Common myeloid progenitor, CD34-positive (primary cell): ENCODE measurements at regions not wholly inside any gene's neighbourhood (a gene's known extent, or its start where the extent isn't known, plus 50 kb on each side); places are given as distances from the start of the nearest gene placed in this dataset.

Experiments used
- CTCF ChIA-PET: fragments of 350-600 bp; sonication (Branson Sonifier 250); formaldehyde crosslinking; loops from one replicate; lab custom pipeline; 2021; ENCODE audit warnings: antibody characterized with exemption; lab: Charles Lee
- POLR2A ChIA-PET: fragments of 350-600 bp; sonication (Branson Sonifier 250); formaldehyde crosslinking; loops from one replicate; lab custom pipeline; 2021; ENCODE audit warnings: antibody characterized with exemption; lab: Charles Lee
- DNase-seq, 3 donors: peaks; one replicate each; pipeline versions ENCODE4 v3.0.0 to v3.0.0-alpha.2; 2013
- H3K27ac ChIP-seq, 2 experiments: 1 replicate in 1 of 2; 2 replicates in 1 of 2; pipeline ENCODE4 v1.7.0; 2013; ENCODE audit warnings: inconsistent platforms in 2 of 2, low read length in 2 of 2, mild to moderate bottlenecking in 2 of 2, low read depth in 1 of 2, moderate library complexity in 1 of 2; ENCODE audit not compliant: severe bottlenecking in 2 of 2, insufficient read depth in 1 of 2, poor library complexity in 1 of 2
- H3K27me3 ChIP-seq, 5 experiments: replicated peaks in 2 of 5; 1 replicate in 3 of 5; 2 replicates in 2 of 5; pipeline versions ENCODE4 v1.6.1 to v1.7.0; 2013; ENCODE audit warnings: low read length in 4 of 5, mild to moderate bottlenecking in 2 of 5, moderate library complexity in 2 of 5, inconsistent platforms in 1 of 5; ENCODE audit not compliant: insufficient read depth in 5 of 5, control insufficient read depth in 4 of 5
- H3K36me3 ChIP-seq, 4 experiments: 1 replicate in 2 of 4; 2 replicates in 2 of 4; pipeline versions ENCODE4 v1.6.1 to v1.7.0; 2013; ENCODE audit warnings: low read length in 3 of 4, control low read depth in 1 of 4, mild to moderate bottlenecking in 1 of 4; ENCODE audit not compliant: control insufficient read depth in 4 of 4, insufficient read depth in 4 of 4
- H3K4me1 ChIP-seq, 4 experiments: 1 replicate in 3 of 4; 2 replicates in 1 of 4; pipeline versions ENCODE4 v1.6.1 to v1.7.1; 2013; ENCODE audit warnings: low read length in 3 of 4, mild to moderate bottlenecking in 3 of 4, control low read depth in 1 of 4, inconsistent platforms in 1 of 4, moderate library complexity in 1 of 4; ENCODE audit not compliant: control insufficient read depth in 4 of 4, insufficient read depth in 4 of 4; ENCODE audit errors: control extremely low read depth in 1 of 4
- H3K4me3 ChIP-seq, 7 experiments: 1 replicate in 4 of 7; 2 replicates in 3 of 7; pipeline versions ENCODE4 v1.5.1 to v1.7.0; 2013; ENCODE audit warnings: mild to moderate bottlenecking in 7 of 7, low read length in 6 of 7, moderate library complexity in 6 of 7, inconsistent platforms in 2 of 7, low read depth in 2 of 7, control low read depth in 1 of 7; ENCODE audit not compliant: insufficient read depth in 4 of 7, control insufficient read depth in 1 of 7; ENCODE audit errors: extremely low read depth in 1 of 7
- H3K9me3 ChIP-seq, 5 experiments: 1 replicate in 4 of 5; 2 replicates in 1 of 5; pipeline versions ENCODE4 v1.6.1 to v1.7.1; 2013; ENCODE audit warnings: low read length in 4 of 5, mild to moderate bottlenecking in 2 of 5, inconsistent platforms in 1 of 5, low read depth in 1 of 5, moderate library complexity in 1 of 5; ENCODE audit not compliant: control insufficient read depth in 4 of 5, insufficient read depth in 2 of 5; ENCODE audit errors: control extremely low read depth in 1 of 5
- WGBS: methylation state at CpG from one replicate; pipeline ENCODE4 v1.1.5; 2013; ENCODE audit not compliant: insufficient coverage; 5-methylcytosine and 5-hydroxymethylcytosine counted together

DNA sequence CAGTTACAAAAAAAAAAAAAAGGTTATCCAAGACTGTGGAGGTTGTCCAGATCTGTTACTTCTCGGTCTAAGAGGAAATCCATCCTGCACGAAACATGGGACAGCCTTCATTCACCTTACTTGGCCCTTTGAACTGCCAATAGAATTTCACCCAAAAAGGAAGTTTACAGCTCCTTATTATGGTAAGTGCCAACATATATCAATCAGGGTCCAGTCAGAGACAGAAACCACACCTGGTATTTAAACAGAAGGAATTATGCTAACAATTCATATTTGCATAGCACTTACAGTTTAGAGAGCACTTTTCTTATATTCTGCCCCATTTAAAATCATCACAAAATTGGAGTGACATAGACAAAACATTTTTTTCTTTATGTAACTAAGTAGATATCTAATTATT is 93.6 kb upstream of the PTPN3 start:
- ChIA-PET CTCF (no interaction called here), POLR2A (interaction anchor here (0.7 kb wide), 1 partner anchor 251 kb away, joined by 3 read pairs; no protein-coding TSS in a partner anchor)
- H3K27ac ChIP-seq = no peak overlapping the region
- peaks cover 0 to 8% (median 2%) of the 10 kb centered on the region in 5 experiments for H3K27me3 ChIP-seq
- H3K4me3 ChIP-seq = no peak overlapping the region
- H3K4me1 ChIP-seq = peaks cover 0 to 20% (median 4%) of the 10 kb centered on the region in 4 experiments
- peak in 1 of 3 donors; percentile 5 for DNase-seq
- no peaks in the 10 kb centered on the region for H3K36me3 ChIP-seq
- WGBS = 17% methylated on average over 2 of the region's 2 CpGs
- H3K9me3 ChIP-seq = peaks cover 0 to 3% (median 0%) of the 10 kb centered on the region in 5 experiments

DNA sequence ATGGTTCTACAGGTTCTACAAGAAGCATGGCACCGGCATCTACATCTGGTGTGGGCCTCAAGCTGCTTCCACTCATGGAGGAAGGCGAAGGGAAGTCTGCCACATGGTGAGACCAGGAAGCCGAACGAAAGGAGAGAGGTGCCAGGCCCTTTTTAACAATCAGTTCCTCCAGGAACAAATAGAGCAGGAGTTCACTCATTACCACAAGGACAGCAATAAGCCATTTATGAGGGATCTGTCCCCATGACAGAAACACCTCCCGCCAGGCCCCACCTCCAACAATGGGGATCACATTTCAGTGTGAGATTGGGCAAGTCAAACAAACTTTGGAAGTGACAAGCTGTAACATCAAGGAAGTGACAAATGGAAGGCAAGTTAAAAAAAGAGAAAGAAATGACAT is 95.5 kb upstream of the PTPN3 start:
- Histone ChIP-seq H3K9me3 (peaks cover 0 to 3% (median 0%) of the 10 kb centered on the region in 5 experiments), H3K27ac (no peak overlapping the region), H3K4me3 (no peak overlapping the region), H3K36me3 (no peaks in the 10 kb centered on the region), H3K27me3 (peaks cover 0 to 2% (median 2%) of the 10 kb centered on the region in 5 experiments), H3K4me1 (peaks cover 0 to 29% (median 6%) of the 10 kb centered on the region in 4 experiments)
- ChIA-PET POLR2A (no interaction called here), CTCF (interaction anchor here (1.7 kb wide), 1 partner anchor 19 kb away, joined by 4 read pairs; no protein-coding TSS in a partner anchor)
- 100% methylated on average over 2 of the region's 5 CpGs for WGBS
- DNase-seq = no peak

DNA sequence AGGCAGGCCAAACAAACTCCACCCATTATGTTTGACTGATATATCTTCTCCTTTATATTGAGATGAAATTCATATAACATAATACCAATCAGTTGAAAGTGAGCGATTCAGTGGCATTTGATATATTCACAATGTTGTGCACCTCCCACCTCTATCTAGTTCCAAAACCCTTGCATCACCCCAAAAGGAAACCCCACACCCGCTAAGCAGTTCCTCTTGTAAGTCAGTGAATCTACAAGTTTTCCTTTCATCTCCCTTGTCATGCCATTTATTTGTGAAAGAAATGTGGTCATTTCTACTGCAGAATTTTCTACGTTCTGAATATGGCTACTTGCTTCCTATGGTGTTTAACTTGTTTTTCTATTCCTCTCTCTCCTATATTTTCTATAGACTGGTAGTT is 99.4 kb upstream of the PTPN3 start:
- H3K9me3 ChIP-seq = peaks cover 0 to 7% (median 0%) of the 10 kb centered on the region in 5 experiments
- peaks cover 0 to 2% (median 0%) of the 10 kb centered on the region in 5 experiments for H3K27me3 ChIP-seq
- DNase-seq = peak; percentile 33 to 71 (median 71)
- POLR2A ChIA-PET = no interaction called here
- WGBS = 0% methylated on average over 1 of the region's 3 CpGs
- H3K36me3 ChIP-seq = no peaks in the 10 kb centered on the region
- CTCF ChIA-PET = interaction anchor here (0.8 to 0.9 kb wide), 2 partner anchors 13 to 219 kb away, joined by 3 to 6 read pairs; no protein-coding TSS in a partner anchor
- no peak overlapping the region for H3K4me3 ChIP-seq
- H3K4me1 ChIP-seq = peaks cover 0 to 18% (median 2%) of the 10 kb centered on the region in 4 experiments
- no peak overlapping the region for H3K27ac ChIP-seq

DNA sequence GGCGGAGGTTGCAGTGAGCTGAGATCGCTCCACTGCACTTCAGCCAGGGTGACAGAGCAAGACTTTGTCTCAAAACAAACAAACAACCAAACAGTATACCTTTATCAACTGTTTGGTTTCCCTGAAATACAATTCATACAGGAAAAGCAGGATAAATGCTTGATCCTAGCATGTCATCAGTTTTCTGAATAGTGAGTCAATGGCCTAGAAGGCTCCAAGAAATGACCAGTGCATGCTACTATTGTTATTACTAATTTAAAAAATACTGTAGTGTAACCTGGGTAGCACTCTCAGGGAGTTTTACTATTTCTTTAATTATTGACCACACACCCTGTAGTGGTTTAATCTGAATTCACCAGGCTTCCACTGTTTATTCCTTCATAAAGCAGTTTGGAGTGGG is 101.0 kb upstream of the PTPN3 start:
- H3K4me1 ChIP-seq = peaks cover 0 to 18% (median 2%) of the 10 kb centered on the region in 4 experiments
- 94% methylated on average over 2 of the region's 2 CpGs for WGBS
- DNase-seq = no peak
- ChIA-PET POLR2A (no interaction called here), CTCF (no interaction called here)
- peaks cover 0 to 2% (median 0%) of the 10 kb centered on the region in 5 experiments for H3K27me3 ChIP-seq
- H3K27ac ChIP-seq = no peak overlapping the region
- peaks cover 0 to 7% (median 0%) of the 10 kb centered on the region in 5 experiments for H3K9me3 ChIP-seq
- H3K36me3 ChIP-seq = no peaks in the 10 kb centered on the region
- H3K4me3 ChIP-seq = no peak overlapping the region

DNA sequence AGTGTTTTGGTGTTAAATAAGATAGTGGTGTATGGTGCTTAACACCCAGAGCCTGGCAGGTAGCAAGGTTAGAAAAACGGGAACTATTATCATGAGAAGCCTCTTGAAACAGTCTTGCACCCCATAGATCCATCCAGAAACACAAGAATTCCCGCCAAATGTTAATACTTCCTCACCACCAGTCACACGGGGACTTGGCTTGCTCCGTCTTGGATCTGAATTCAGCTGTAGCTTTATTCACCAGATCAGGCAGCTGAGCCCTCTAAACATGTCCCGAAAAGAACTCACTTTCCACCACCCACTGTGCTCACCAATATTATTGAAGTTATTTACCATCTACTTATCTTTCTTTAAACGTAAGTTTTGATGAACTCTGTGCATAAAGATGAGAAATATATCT is 101.6 kb upstream of the PTPN3 start:
- Histone ChIP-seq H3K36me3 (no peaks in the 10 kb centered on the region), H3K9me3 (peaks cover 0 to 7% (median 0%) of the 10 kb centered on the region in 5 experiments), H3K27ac (no peak overlapping the region), H3K4me3 (no peak overlapping the region), H3K4me1 (peaks cover 0 to 18% (median 2%) of the 10 kb centered on the region in 4 experiments), H3K27me3 (peaks cover 0 to under 1% (median 0%) of the 10 kb centered on the region in 5 experiments)
- ChIA-PET POLR2A (no interaction called here), CTCF (no interaction called here)
- WGBS = 100% methylated on average over 2 of the region's 6 CpGs
- DNase-seq = no peak

DNA sequence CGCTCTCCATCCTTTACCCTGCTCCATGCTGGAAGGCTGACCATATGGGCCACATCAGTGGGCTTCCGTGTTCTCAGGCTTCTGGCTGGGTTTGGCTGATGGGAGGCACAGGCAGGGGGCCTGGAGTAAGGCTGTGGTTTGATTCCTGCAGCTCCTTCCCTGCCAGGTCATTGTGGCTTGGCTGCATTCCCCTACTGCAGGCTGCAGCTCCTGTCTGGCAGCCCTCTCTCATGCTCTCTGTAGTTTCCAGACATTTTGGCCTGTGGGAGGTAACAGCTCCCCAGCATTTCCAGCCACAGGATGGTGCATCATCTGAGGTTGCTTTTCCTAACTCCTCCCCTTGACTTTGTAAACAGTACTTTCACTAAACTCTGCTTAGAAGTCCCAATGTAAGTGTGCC is 102.0 kb upstream of the PTPN3 start:
- no peak overlapping the region for H3K27ac ChIP-seq
- H3K27me3 ChIP-seq = no peaks in the 10 kb centered on the region
- H3K36me3 ChIP-seq = no peaks in the 10 kb centered on the region
- no peak overlapping the region for H3K4me3 ChIP-seq
- peaks cover 0 to 18% (median 2%) of the 10 kb centered on the region in 4 experiments for H3K4me1 ChIP-seq
- peak; percentile 76 to 85 (median 84) for DNase-seq
- ChIA-PET POLR2A (no interaction called here), CTCF (no interaction called here)
- peaks cover 0 to 7% (median 0%) of the 10 kb centered on the region in 5 experiments for H3K9me3 ChIP-seq
- 14% methylated on average over 1 of the region's 2 CpGs for WGBS

DNA sequence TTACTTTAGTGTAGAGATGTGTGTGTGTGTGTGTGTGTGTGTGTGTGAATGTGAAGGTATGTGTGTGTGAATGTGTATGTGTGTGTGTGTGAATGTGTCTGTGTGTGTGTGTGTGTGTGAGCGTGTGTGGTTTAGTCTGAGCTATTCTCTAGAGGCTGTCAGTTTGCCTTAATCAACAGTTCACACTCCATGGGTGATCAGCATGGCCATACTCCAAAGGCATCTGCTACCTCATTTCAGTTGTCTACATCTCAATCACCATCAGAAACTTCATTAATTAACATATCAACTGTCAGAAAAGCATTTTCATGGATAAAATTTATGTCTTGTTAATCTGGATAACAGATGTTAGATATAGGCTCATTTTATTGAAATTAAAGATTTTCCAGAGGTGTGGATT is 103.1 kb upstream of the PTPN3 start:
- no peak for DNase-seq
- no peaks in the 10 kb centered on the region for H3K27me3 ChIP-seq
- H3K4me1 ChIP-seq = peaks cover 0 to 18% (median 2%) of the 10 kb centered on the region in 4 experiments
- ChIA-PET POLR2A (no interaction called here), CTCF (interaction anchor here (0.9 kb wide), 1 partner anchor 67 kb away, joined by 3 read pairs; no protein-coding TSS in a partner anchor)
- peaks cover 0 to 7% (median 0%) of the 10 kb centered on the region in 5 experiments for H3K9me3 ChIP-seq
- no CpG with 5 or more reads among the region's 1 CpG for WGBS
- no peak overlapping the region for H3K4me3 ChIP-seq
- H3K36me3 ChIP-seq = no peaks in the 10 kb centered on the region
- no peak overlapping the region for H3K27ac ChIP-seq
